ENCODE measurements at regions not wholly inside any gene's neighbourhood (a gene's known extent, or its start where the extent isn't known, plus 50 kb on each side); places are given as distances from the start of the nearest gene placed in this dataset.
"Not testable (repeated sequence)": the region's sequence is repeated elsewhere in the genome, so short reads cannot be mapped to it uniquely, and the experiment has no call there.

GRCh38 chr7:45259966-45260646 lies 102.5 kb downstream of the RAMP3 start:
- FAIRE-seq (peak; percentile 85), DNase-seq (ENCODE audit: extremely low spot score, insufficient read length, low read depth) (peak; percentile 59)

- DNase-seq (ENCODE audit: extremely low spot score, insufficient read length, low read depth) (no peak), FAIRE-seq (no peak)
Observed at GRCh38 chr7:45267262-45267661, 109.7 kb downstream of the RAMP3 start.

- FAIRE-seq (no peak), DNase-seq (ENCODE audit: extremely low spot score, insufficient read length, low read depth) (no peak)
Observed at GRCh38 chr7:45268013-45268412, 110.4 kb downstream of the RAMP3 start.

GRCh38 chr7:45269192-45269591 lies 111.6 kb downstream of the RAMP3 start:
- FAIRE-seq: no peak
- DNase-seq (ENCODE audit: extremely low spot score, insufficient read length, low read depth): no peak

GRCh38 chr7:45278763-45279398 lies 121.3 kb downstream of the RAMP3 start:
- DNase-seq (ENCODE audit: extremely low spot score, insufficient read length, low read depth) (no peak), FAIRE-seq (no peak)

GRCh38 chr7:45289611-45290010 lies 132.0 kb downstream of the RAMP3 start:
- FAIRE-seq; DNase-seq (ENCODE audit: extremely low spot score, insufficient read length, low read depth): not testable (repeated sequence)

- DNase-seq (ENCODE audit: extremely low spot score, insufficient read length, low read depth) (no peak), FAIRE-seq (no peak)
Observed at GRCh38 chr7:45290880-45291279, 133.3 kb downstream of the RAMP3 start.

- FAIRE-seq: no peak
- DNase-seq (ENCODE audit: extremely low spot score, insufficient read length, low read depth): no peak
Observed at GRCh38 chr7:45292481-45292880, 134.9 kb downstream of the RAMP3 start.

GRCh38 chr7:45293295-45293942 lies 135.8 kb downstream of the RAMP3 start:
- no peak for FAIRE-seq
- DNase-seq (ENCODE audit: extremely low spot score, insufficient read length, low read depth): no peak

- DNase-seq (ENCODE audit: extremely low spot score, insufficient read length, low read depth) (no peak), FAIRE-seq (no peak)
Observed at GRCh38 chr7:45294559-45294958, 137.0 kb downstream of the RAMP3 start.

- DNase-seq (ENCODE audit: extremely low spot score, insufficient read length, low read depth) (no peak), FAIRE-seq (no peak)
Observed at GRCh38 chr7:45295222-45295621, 137.6 kb downstream of the RAMP3 start.

GRCh38 chr7:45296748-45297147 lies 139.2 kb downstream of the RAMP3 start:
- FAIRE-seq: no peak
- DNase-seq (ENCODE audit: extremely low spot score, insufficient read length, low read depth): no peak

GRCh38 chr7:45306752-45307305 lies 149.2 kb downstream of the RAMP3 start:
- FAIRE-seq: no peak

GRCh38 chr7:45311597-45311996 lies 154.0 kb downstream of the RAMP3 start:
- FAIRE-seq (no peak), DNase-seq (ENCODE audit: extremely low spot score, insufficient read length, low read depth) (no peak)

More at GRCh38 chr7:45306752-45307305, 149.2 kb downstream of the RAMP3 start:
- no peak for DNase-seq (ENCODE audit: extremely low spot score, insufficient read length, low read depth)

GRCh38 chr7:45315512-45315911 lies 157.9 kb downstream of the RAMP3 start:
- FAIRE-seq; DNase-seq (ENCODE audit: extremely low spot score, insufficient read length, low read depth): not testable (repeated sequence)

- no peak for DNase-seq (ENCODE audit: extremely low spot score, insufficient read length, low read depth)
- no peak for FAIRE-seq
Observed at GRCh38 chr7:45324683-45325237, 167.2 kb downstream of the RAMP3 start.

GRCh38 chr7:45325378-45325777 lies 167.8 kb downstream of the RAMP3 start:
- DNase-seq (ENCODE audit: extremely low spot score, insufficient read length, low read depth) (no peak), FAIRE-seq (no peak)

- DNase-seq (ENCODE audit: extremely low spot score, insufficient read length, low read depth): no peak
- FAIRE-seq: no peak
Observed at GRCh38 chr7:45328403-45328981, 170.9 kb downstream of the RAMP3 start.

- DNase-seq (ENCODE audit: extremely low spot score, insufficient read length, low read depth) (no peak), FAIRE-seq (no peak)
Observed at GRCh38 chr7:45331563-45331962, 174.0 kb downstream of the RAMP3 start.

- DNase-seq (ENCODE audit: extremely low spot score, insufficient read length, low read depth); FAIRE-seq: not testable (repeated sequence)
Observed at GRCh38 chr7:45335024-45335423, 177.4 kb downstream of the RAMP3 start.
